CD4-positive, CD25-positive, alpha-beta regulatory T cell (primary cell): ENCODE measurements at regions not wholly inside any gene's neighbourhood (a gene's known extent, or its start where the extent isn't known, plus 50 kb on each side); places are given as distances from the start of the nearest gene placed in this dataset.
"Not testable (repeated sequence)": the region's sequence is repeated elsewhere in the genome, so short reads cannot be mapped to it uniquely, and the experiment has no call there.

ENCODE experiments used
- ATAC-seq, 2 donors: fragments of 150-1000 bp; cut with Tn5 transposase; one replicate each; pipeline ENCODE4 v1.10.0; 2021; ENCODE audit warnings: low read depth in 2 of 2, moderate number of reproducible peaks in 2 of 2, moderate library complexity in 1 of 2
- DNase-seq, 3 donors: peaks; one replicate each; pipeline versions ENCODE4 v3.0.0 to v3.0.0-alpha.2; 2012 to 2022; ENCODE audit warnings: mixed read lengths in 1 of 3
- H3K27ac ChIP-seq: one replicate; pipeline ENCODE4 v1.7.0; 2013; ENCODE audit warnings: mild to moderate bottlenecking, low read length; ENCODE audit not compliant: insufficient read depth, poor library complexity, severe bottlenecking
- H3K27me3 ChIP-seq: one replicate; pipeline ENCODE4 v1.7.0; 2013; ENCODE audit warnings: low read length; ENCODE audit not compliant: control insufficient read depth, insufficient read depth
- H3K36me3 ChIP-seq: one replicate; pipeline ENCODE4 v1.7.0; 2013; ENCODE audit warnings: mild to moderate bottlenecking, low read length, moderate library complexity; ENCODE audit not compliant: control insufficient read depth, insufficient read depth
- H3K4me1 ChIP-seq: 2 replicates; pipeline ENCODE4 v1.7.0; 2013; ENCODE audit warnings: mild to moderate bottlenecking, low read length; ENCODE audit not compliant: insufficient read depth, control insufficient read depth, poor library complexity, severe bottlenecking
- H3K4me3 ChIP-seq: one replicate; pipeline ENCODE4 v1.7.0; 2013; ENCODE audit warnings: low read depth, mild to moderate bottlenecking, low read length, moderate library complexity
- H3K9me3 ChIP-seq, 2 experiments: 1 replicate in 1 of 2; 2 replicates in 1 of 2; pipeline ENCODE4 v1.7.0; 2013; ENCODE audit warnings: low read length in 2 of 2, mild to moderate bottlenecking in 1 of 2, moderate library complexity in 1 of 2; ENCODE audit not compliant: control insufficient read depth in 2 of 2
- H3K27ac Mint-ChIP-seq, 3 donors: one replicate each; pipeline ENCODE4 v1.8.0; 2020 to 2022; ENCODE audit warnings: mild to moderate bottlenecking in 3 of 3, mixed read lengths in 3 of 3, moderate library complexity in 2 of 3
- H3K27me3 Mint-ChIP-seq: one replicate; pipeline ENCODE4 v1.8.0; 2022; ENCODE audit warnings: mild to moderate bottlenecking, mixed read lengths
- H3K36me3 Mint-ChIP-seq: one replicate; pipeline ENCODE4 v1.8.0; 2020; ENCODE audit warnings: mixed read lengths
- H3K4me1 Mint-ChIP-seq, 4 donors: one replicate each; pipeline ENCODE4 v1.8.0; 2020 to 2022; ENCODE audit warnings: mixed read lengths in 4 of 4, mild to moderate bottlenecking in 1 of 4
- H3K4me3 Mint-ChIP-seq, 4 donors: one replicate each; pipeline ENCODE4 v1.8.0; 2020 to 2022; ENCODE audit warnings: mild to moderate bottlenecking in 4 of 4, mixed read lengths in 4 of 4, moderate library complexity in 3 of 4
- H3K9me3 Mint-ChIP-seq, 7 donors: one replicate each; pipeline ENCODE4 v1.8.0; 2020 to 2022; ENCODE audit warnings: mixed read lengths in 7 of 7, mild to moderate bottlenecking in 3 of 7, moderate library complexity in 2 of 7

- DNase-seq (no peak), ATAC-seq (no peak)
- Mint-ChIP-seq H3K4me1 (no peaks in the 10 kb centered on the region), H3K27me3 (peaks cover 4% of the 10 kb centered on the region), H3K9me3 (no peaks in the 10 kb centered on the region), H3K4me3 (no peak overlapping the region), H3K36me3 (no peaks in the 10 kb centered on the region), H3K27ac (no peak overlapping the region)
- Histone ChIP-seq H3K27ac (no peak overlapping the region), H3K27me3 (no peaks in the 10 kb centered on the region), H3K4me3 (no peak overlapping the region), H3K9me3 (no peaks in the 10 kb centered on the region), H3K4me1 (no peaks in the 10 kb centered on the region), H3K36me3 (no peaks in the 10 kb centered on the region)
These were observed 105.6 kb upstream of the DLG1 start for GRCh38 chr3:197404030-197404429.

GRCh38 chr3:197402401-197402800, 104.0 kb upstream of the DLG1 start:
- not testable (repeated sequence) for H3K4me1 Mint-ChIP-seq, H3K4me1 ChIP-seq, H3K9me3 Mint-ChIP-seq, ATAC-seq, H3K4me3 Mint-ChIP-seq, DNase-seq, H3K27ac Mint-ChIP-seq, H3K27me3 Mint-ChIP-seq, H3K27me3 ChIP-seq, H3K4me3 ChIP-seq, H3K36me3 ChIP-seq, H3K27ac ChIP-seq, H3K9me3 ChIP-seq, H3K36me3 Mint-ChIP-seq

- ATAC-seq = no peak
- no peak overlapping the region for H3K27ac Mint-ChIP-seq
- H3K27ac ChIP-seq = no peak overlapping the region
- no peaks in the 10 kb centered on the region for H3K36me3 ChIP-seq
- no peaks in the 10 kb centered on the region for H3K4me1 ChIP-seq
- no peaks in the 10 kb centered on the region for H3K36me3 Mint-ChIP-seq
- no peak overlapping the region for H3K4me3 Mint-ChIP-seq
- H3K27me3 ChIP-seq = no peaks in the 10 kb centered on the region
- DNase-seq = no peak
- H3K4me1 Mint-ChIP-seq = peaks cover 0 to 2% (median 0%) of the 10 kb centered on the region in 4 donors
- H3K9me3 Mint-ChIP-seq = peaks cover 0 to 2% (median 0%) of the 10 kb centered on the region in 7 donors
- no peaks in the 10 kb centered on the region for H3K9me3 ChIP-seq
- peaks cover 13% of the 10 kb centered on the region for H3K27me3 Mint-ChIP-seq
- no peak overlapping the region for H3K4me3 ChIP-seq
These were observed 101.1 kb upstream of the DLG1 start for GRCh38 chr3:197399486-197399885.

GRCh38 chr3:197398286-197398878, 100.0 kb upstream of the DLG1 start:
- H3K4me3 ChIP-seq = no peak overlapping the region
- Mint-ChIP-seq H3K27ac (no peak overlapping the region), H3K27me3 (peaks cover 13% of the 10 kb centered on the region), H3K4me3 (no peak overlapping the region), H3K9me3 (peaks cover 0 to 2% (median 0%) of the 10 kb centered on the region in 7 donors), H3K36me3 (no peaks in the 10 kb centered on the region), H3K4me1 (peaks cover 0 to 2% (median 0%) of the 10 kb centered on the region in 4 donors)
- H3K4me1 ChIP-seq = no peaks in the 10 kb centered on the region
- H3K9me3 ChIP-seq = no peaks in the 10 kb centered on the region
- no peaks in the 10 kb centered on the region for H3K36me3 ChIP-seq
- no peak overlapping the region for H3K27ac ChIP-seq
- no peaks in the 10 kb centered on the region for H3K27me3 ChIP-seq
- ATAC-seq (no peak), DNase-seq (no peak)

- H3K27me3 Mint-ChIP-seq = peaks cover 18% of the 10 kb centered on the region
- Histone ChIP-seq H3K4me3 (no peak overlapping the region), H3K27ac (no peak overlapping the region), H3K4me1 (no peaks in the 10 kb centered on the region), H3K9me3 (no peaks in the 10 kb centered on the region), H3K27me3 (no peaks in the 10 kb centered on the region), H3K36me3 (no peaks in the 10 kb centered on the region)
- no peak for ATAC-seq
- no peaks in the 10 kb centered on the region for H3K36me3 Mint-ChIP-seq
- H3K4me1 Mint-ChIP-seq = peaks cover 0 to 2% (median 0%) of the 10 kb centered on the region in 4 donors
- H3K9me3 Mint-ChIP-seq = peaks cover 0 to 2% (median 0%) of the 10 kb centered on the region in 7 donors
- no peak overlapping the region for H3K27ac Mint-ChIP-seq
- H3K4me3 Mint-ChIP-seq = no peak overlapping the region
- no peak for DNase-seq
These were observed 99.4 kb upstream of the DLG1 start for GRCh38 chr3:197397838-197398237.

DNA sequence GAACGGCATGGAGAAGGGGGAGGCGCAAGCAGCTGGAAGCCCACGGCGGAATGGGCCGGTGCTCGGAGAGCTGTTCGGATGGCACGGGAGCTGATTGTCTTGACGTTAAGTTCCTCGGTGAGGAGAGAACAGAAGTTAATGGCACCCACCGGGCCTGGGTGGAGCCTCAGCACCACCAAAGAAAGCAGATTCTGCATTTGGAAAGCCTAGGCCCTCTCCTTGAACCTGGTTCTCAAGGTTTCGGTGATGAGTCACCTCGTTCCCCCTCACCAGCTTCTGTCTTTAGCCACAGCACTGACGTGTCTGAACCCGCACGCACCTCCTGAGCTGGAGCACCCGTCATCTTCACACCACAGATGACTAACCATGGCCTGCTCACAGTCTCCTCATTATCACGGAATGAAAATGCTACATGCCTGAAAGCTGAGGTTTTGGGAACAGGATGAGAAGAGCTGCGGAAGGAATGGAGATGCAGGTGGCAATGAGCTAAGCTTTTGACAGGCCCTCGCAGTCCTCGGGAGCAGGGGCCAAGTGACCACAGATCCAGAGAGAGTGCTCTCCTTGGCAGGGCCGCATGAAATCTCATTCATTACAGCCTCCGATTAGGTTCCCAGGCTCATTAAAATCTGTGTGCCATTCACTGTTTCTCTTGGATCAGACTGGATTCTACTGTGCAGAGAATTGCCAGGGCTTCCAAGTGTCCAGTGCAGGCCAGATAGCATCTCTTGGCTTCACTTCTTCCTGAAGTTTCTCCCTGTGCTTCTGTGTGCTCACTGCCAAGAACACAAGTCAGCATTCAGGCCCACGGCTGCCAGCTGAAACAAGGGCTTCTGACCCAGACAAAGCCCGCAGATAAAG, 96.3 kb upstream of the DLG1 start:
- Mint-ChIP-seq H3K27ac (no peak overlapping the region), H3K4me1 (peaks cover 0 to 2% (median 0%) of the 10 kb centered on the region in 4 donors), H3K9me3 (peaks cover 0 to 2% (median 0%) of the 10 kb centered on the region in 7 donors), H3K4me3 (no peak overlapping the region), H3K36me3 (no peaks in the 10 kb centered on the region), H3K27me3 (peaks cover 17% of the 10 kb centered on the region)
- Histone ChIP-seq H3K9me3 (no peaks in the 10 kb centered on the region), H3K4me1 (no peaks in the 10 kb centered on the region), H3K36me3 (no peaks in the 10 kb centered on the region), H3K27ac (no peak overlapping the region), H3K4me3 (no peak overlapping the region), H3K27me3 (peaks cover 3% of the 10 kb centered on the region)
- DNase-seq (peak in 1 of 3 donors; percentile 67), ATAC-seq (peak; percentile 45 to 78)

DNA sequence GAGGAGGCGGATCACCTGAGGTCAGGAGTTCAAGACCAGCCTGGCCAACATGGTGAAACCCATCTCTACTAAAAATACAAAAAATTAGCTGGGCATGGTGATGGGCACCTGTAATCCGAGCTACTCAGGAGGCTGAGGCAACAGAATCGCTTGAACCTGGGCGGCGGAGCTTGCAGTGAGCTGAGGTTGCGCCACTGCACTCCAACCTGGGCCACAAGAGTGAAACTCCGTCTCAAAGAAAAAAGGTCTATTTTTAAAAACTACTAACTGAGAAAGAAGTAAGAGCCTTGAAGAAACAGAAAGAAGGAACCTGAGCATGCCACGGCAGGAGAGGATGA, 95.7 kb upstream of the DLG1 start:
- H3K27ac Mint-ChIP-seq, ATAC-seq, H3K36me3 Mint-ChIP-seq, H3K4me1 ChIP-seq, DNase-seq, H3K4me3 Mint-ChIP-seq, H3K4me1 Mint-ChIP-seq, H3K36me3 ChIP-seq, H3K9me3 ChIP-seq, H3K4me3 ChIP-seq, H3K9me3 Mint-ChIP-seq, H3K27ac ChIP-seq, H3K27me3 ChIP-seq: not testable (repeated sequence)
- peaks cover 17% of the 10 kb centered on the region for H3K27me3 Mint-ChIP-seq

DNA sequence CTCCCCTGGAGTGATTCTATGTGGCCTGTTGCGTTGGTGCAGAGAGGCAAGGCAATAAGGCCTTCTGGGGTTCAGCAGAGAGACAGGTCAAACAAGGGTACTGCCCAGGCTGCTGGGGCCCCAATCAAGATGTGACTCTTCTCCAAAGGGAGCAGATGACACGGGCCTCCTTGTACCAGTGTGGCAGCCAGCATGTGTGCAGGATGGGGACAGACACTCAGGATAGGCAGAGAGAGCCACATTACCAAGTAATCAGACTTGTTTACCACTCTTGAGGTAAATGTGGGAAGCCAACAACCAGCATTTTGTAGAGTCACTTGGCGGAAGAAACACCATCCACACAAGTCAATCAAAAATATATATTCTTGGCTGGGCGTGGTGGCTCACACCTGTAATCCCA, 95.3 kb upstream of the DLG1 start:
- Mint-ChIP-seq H3K9me3 (peaks cover 0 to 2% (median 0%) of the 10 kb centered on the region in 7 donors), H3K4me1 (peaks cover 0 to 2% (median 0%) of the 10 kb centered on the region in 4 donors), H3K27ac (no peak overlapping the region), H3K36me3 (no peaks in the 10 kb centered on the region), H3K27me3 (peaks cover 15% of the 10 kb centered on the region), H3K4me3 (no peak overlapping the region)
- DNase-seq (no peak), ATAC-seq (no peak)
- Histone ChIP-seq H3K27ac (no peak overlapping the region), H3K27me3 (peaks cover 3% of the 10 kb centered on the region), H3K36me3 (no peaks in the 10 kb centered on the region), H3K9me3 (no peaks in the 10 kb centered on the region), H3K4me1 (no peaks in the 10 kb centered on the region), H3K4me3 (no peak overlapping the region)
